A673 (cell line): ENCODE measurements at regions not wholly inside any gene's neighbourhood (a gene's known extent, or its start where the extent isn't known, plus 50 kb on each side); places are given as distances from the start of the nearest gene placed in this dataset.

ENCODE experiments used
- CTCF ChIP-seq: fragments of 300-800, 200-600 bp; sonication (generic); conservative IDR thresholded peaks from 2 replicates; pipeline ENCODE4 v1.5.1; 2017; ENCODE audit warnings: low read depth, mild to moderate bottlenecking, antibody characterized with exemption, low read length, moderate library complexity, mixed read lengths
- EZH2 ChIP-seq: fragments of 200-600 bp; sonication (generic); IDR thresholded peaks from 2 replicates; pipeline ENCODE4 v1.6.1; 2017; ENCODE audit warnings: borderline replicate concordance, low read depth, mild to moderate bottlenecking, mixed read lengths, antibody characterized with exemption, low read length; ENCODE audit not compliant: poor library complexity, severe bottlenecking

- no peak for TF ChIP-seq CTCF
- TF ChIP-seq EZH2: no peak
These were observed 739.7 kb upstream of the NCAM2 start for GRCh38 chr21:20258542-20258941.
